ENCODE measurements at regions not wholly inside any gene's neighbourhood (a gene's known extent, or its start where the extent isn't known, plus 50 kb on each side); places are given as distances from the start of the nearest gene placed in this dataset.

DNA sequence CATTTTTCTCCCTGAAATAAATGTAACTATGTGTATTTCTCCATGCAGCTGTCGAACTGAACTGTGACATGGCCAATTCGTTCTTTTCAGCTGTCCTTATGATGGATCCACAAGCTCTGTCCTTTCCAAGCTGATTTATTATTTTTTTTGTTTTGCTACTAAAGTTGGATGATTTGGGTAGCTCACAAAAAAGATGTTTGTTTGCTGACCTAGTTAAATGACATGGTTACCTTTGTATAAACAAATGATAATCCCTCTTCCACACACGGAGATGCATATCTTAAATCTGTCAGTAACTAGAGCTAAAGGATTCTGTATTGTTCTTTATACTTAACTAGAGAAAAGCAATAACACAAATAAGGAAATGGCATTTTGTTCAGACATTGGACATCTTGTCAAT lies 884.3 kb upstream of the PCDH20 start:
- FAIRE-seq, result no peak

DNA sequence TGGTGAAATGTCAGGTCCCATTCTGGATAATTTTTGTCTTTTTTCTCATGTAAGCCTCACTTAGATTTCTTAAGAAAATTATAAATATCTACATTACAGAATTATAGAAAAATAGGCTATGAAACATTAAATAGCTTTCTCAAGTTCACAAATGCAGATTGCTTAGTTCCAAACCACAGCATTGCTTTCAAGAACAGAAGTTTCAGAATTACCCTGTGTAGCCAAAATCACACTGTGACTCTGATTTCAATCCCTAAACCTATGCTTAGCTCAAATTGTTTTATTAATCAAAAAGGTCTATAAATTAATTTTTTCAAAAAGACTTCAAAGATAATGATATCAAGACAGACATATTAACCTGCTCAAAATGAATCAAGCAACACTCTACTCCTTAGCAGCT lies 881.2 kb upstream of the PCDH20 start:
- no peak for TF ChIP-seq POLR2A (IDR thresholded peaks at IDR 0.05; ENCODE audit: low read depth, low read length)
- no peak for FAIRE-seq

More for the DNA sequence above, 884.3 kb upstream of the PCDH20 start:
- TF ChIP-seq POLR2A (IDR thresholded peaks at IDR 0.05; ENCODE audit: low read depth, low read length), result no peak
- DNase-seq (ENCODE audit: insufficient read length, low spot score), result no peak

DNA sequence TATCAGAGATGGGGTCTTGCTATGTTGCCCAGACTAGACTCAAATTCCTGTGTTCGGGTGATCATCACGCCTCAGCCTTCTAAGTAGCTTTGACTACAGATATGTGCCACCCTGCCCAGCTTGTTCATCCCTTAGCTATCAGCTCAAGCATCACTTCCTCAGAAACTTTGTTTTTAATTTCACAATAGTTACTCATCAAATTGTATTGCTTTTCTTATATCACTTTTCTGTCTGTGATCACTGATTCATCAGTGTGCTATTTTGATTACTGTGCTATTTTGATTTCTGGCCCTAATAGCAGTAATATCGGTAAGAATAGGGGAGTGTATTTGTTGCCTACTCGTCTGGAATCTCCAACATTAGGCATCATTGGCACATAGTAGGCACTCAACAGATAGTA lies 878.6 kb upstream of the PCDH20 start:
- no peak for DNase-seq (ENCODE audit: insufficient read length, low spot score)
- FAIRE-seq, result no peak
- no peak for TF ChIP-seq POLR2A (IDR thresholded peaks at IDR 0.05; ENCODE audit: low read depth, low read length)

More for the DNA sequence above, 881.2 kb upstream of the PCDH20 start:
- no peak for DNase-seq (ENCODE audit: insufficient read length, low spot score)

DNA sequence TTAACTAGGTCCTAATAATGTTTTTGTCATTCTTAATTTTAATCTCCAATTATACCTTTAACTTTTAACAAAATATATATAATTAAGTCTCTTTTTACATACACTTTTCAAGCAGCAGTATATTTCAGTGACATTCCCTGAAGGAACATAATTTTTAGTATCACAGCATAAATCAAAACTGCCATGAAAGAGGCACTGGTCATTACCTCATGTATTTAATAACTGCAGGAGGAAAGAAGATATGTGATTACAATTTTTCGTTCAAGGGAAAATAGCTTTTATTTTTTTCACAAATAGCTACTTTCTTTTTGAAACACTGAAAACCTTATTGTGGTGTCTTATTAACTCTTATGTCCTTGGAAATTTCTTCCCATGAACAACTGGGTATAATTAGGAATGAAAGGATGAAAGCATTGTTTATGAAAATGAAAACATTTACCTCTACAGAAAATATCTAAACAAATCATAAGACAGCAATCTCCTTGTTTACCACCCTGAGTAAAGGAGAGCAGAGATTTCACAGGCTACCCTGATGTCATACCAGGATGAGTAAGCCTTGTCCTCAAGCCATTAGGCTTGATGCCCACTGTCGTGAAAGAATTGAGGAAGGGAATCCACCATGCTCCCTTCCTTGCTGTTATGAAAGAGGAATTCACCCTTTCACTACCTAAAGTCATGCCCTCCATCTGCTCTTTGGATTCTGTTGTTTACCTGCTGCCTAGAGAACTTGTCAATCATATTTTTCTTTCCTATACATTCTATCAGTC lies 877.2 kb upstream of the PCDH20 start:
- no peak for TF ChIP-seq POLR2A (IDR thresholded peaks at IDR 0.05; ENCODE audit: low read depth, low read length)
- DNase-seq (ENCODE audit: insufficient read length, low spot score) (peak; percentile 2), FAIRE-seq (peak; percentile 23)

DNA sequence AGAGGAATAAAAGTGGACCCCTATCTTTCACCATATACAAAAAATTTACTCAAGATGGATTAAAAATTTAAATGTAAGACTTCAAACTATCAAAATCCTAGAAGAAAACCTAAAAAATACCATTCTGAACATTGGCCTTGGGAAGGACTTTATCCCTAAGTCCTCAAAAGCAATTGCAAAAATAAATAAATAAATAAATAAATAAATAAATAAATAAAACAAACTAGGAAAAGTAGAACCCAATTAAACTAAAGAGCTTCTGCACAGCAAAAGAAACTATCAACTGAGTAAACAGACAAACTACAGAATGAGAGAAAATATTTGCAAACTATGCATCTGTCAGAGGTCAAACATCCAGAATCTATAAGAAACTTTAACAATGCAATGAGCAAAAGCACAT lies 874.9 kb upstream of the PCDH20 start:
- no peak for TF ChIP-seq POLR2A (IDR thresholded peaks at IDR 0.05; ENCODE audit: low read depth, low read length)
- FAIRE-seq (no peak), DNase-seq (ENCODE audit: insufficient read length, low spot score) (no peak)

DNA sequence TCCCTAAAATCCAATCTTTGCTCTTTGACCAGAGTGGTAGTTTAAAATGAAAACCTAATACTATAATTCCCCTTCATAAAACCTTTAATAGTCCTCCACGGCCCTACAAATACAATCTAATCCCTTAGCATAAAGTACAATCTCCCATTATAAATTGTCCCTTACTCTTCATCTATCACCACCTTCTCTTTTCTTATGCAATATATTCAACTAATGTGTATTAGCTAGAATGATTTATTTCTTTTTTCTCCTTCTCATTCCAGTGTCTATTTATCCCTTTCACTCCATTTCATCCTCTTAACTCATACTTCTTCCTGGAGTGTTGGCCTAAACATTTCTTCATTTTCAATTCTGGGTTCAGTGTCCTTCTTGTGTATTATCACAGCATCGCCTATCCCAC lies 872.1 kb upstream of the PCDH20 start:
- FAIRE-seq (no peak), DNase-seq (ENCODE audit: insufficient read length, low spot score) (no peak)
- no peak for TF ChIP-seq POLR2A (IDR thresholded peaks at IDR 0.05; ENCODE audit: low read depth, low read length)

DNA sequence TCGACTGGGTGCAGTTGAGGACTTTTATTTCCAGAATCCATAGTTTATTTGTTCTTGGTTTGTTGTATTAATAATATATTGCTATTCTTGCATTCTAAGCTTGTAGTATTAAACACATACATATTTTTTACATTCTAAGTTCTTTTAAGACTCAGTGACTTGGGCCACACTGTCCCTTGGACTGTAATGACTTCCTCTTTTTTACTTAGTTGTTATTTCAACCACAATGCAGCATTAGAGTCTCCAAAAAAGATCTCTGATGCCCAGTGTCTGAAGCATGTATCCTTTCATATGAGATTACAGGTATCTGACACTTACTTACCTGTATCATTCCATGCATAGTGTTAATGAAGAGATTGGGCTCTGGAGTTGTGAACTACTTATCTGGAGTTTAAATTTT lies 864.9 kb upstream of the PCDH20 start:
- TF ChIP-seq POLR2A (IDR thresholded peaks at IDR 0.05; ENCODE audit: low read depth, low read length), result no peak
- DNase-seq (ENCODE audit: insufficient read length, low spot score) (no peak), FAIRE-seq (no peak)

DNA sequence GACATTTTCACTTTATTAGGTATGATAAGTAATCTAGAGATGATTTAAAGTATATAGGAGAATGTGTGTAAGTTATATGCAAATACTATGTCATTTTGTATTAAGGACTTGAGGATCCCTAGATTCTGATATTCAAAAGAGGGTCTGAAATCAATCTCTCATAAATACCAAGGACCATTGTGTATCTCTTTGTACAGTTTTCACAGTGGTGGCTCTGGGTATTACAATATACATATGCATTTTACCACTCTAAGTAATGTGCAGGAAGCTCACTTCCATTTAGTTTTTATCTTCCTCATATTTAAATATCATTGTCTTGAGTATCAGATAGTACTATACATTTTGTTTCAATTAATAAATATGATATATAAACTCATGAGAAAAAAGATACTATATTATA lies 862.6 kb upstream of the PCDH20 start:
- no peak for TF ChIP-seq POLR2A (IDR thresholded peaks at IDR 0.05; ENCODE audit: low read depth, low read length)
- FAIRE-seq, result no peak
- DNase-seq (ENCODE audit: insufficient read length, low spot score), result no peak

DNA sequence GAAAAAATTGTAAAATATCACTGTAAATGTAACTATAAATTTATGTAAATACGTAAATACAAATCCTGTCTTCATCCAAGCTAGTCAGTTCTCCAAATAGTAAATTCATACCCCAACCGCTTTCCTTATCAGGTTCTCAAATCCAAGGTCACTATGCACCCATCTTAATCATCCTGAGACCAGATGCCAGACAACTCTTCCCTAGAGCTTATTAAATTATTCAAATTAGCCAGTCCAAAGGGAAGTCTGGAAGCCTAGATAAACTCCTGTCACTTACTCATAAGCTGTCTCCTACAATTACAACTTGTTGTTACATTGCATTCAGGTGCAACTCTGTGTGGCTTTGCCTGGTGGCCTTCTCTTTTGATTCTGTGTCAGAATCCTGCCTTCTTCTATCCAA lies 836.1 kb upstream of the PCDH20 start:
- no peak for TF ChIP-seq POLR2A (IDR thresholded peaks at IDR 0.05; ENCODE audit: low read depth, low read length)
- DNase-seq (ENCODE audit: insufficient read length, low spot score) (no peak), FAIRE-seq (no peak)

DNA sequence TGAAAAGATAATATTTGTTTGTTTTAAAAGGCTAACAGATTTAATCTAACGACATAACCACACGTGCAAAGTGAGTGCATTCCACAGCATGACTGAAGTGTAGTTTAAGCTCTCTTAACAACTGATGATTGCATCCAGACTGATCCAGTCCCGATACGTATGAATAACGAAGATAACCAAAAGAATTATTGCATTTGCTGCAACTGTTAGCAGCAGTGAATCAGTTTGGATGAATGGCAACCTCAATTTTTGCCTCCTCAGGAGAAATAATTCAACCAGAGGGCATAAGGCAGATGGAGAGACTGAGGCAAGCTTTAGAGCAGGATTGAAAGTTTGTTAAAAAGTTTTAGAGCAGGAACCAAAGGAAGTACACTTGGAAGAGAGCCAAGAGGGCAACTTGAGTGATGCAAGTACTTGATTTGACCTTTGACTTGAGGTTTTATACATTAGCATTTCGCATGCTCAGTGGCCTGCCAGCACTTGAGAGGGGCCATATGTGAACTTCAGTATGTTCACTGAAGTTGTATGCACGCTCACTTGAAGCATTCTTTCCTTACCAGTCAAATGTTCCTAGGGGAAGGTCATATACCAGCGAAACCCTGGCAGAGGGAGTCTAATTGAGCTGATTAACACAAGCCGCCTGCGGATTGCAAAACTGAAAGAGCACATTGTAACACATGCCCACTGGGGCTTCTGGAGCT lies 835.0 kb upstream of the PCDH20 start:
- TF ChIP-seq POLR2A (IDR thresholded peaks at IDR 0.05; ENCODE audit: low read depth, low read length), result no peak
- FAIRE-seq (no peak), DNase-seq (ENCODE audit: insufficient read length, low spot score) (no peak)

DNA sequence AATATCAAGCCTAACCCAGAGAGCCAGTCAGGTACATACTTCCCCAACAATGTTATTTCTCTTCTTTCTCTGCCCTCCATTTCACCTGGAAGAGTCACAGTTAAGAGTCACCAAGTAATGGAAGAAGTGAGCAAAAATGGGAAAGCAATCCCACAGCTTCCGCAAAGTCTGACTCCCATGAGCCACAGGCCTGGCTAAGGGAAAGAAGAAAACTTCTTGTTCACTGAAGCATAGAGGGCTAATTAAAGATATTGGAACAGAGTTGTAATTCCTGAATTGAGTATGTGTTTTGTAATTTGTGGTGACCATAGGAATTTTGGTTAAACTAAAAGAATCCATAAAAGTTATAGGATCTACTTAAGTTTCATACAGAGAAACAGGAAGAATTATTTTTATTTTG lies 830.9 kb upstream of the PCDH20 start:
- FAIRE-seq (no peak), DNase-seq (ENCODE audit: insufficient read length, low spot score) (no peak)
- TF ChIP-seq POLR2A (IDR thresholded peaks at IDR 0.05; ENCODE audit: low read depth, low read length), result no peak

DNA sequence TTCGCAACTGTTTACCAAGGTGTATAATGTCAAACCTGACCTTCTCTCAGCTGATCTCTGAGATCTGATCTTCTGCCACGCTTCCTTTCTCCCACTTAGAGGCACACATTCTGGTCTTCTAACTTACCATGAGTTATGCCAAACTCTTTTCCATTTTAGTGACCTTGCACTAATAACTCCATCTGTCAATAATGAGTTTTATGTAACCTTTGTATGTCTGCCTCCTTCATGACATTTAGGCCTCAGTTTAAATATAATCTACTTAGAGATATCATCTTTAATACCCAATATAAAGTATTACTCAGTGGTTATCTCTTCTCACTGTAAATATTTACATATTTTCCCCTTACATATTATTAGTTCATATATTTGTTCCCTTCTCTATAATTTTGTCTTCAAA lies 827.5 kb upstream of the PCDH20 start:
- DNase-seq (ENCODE audit: insufficient read length, low spot score) (no peak), FAIRE-seq (no peak)
- TF ChIP-seq POLR2A (IDR thresholded peaks at IDR 0.05; ENCODE audit: low read depth, low read length), result no peak

DNA sequence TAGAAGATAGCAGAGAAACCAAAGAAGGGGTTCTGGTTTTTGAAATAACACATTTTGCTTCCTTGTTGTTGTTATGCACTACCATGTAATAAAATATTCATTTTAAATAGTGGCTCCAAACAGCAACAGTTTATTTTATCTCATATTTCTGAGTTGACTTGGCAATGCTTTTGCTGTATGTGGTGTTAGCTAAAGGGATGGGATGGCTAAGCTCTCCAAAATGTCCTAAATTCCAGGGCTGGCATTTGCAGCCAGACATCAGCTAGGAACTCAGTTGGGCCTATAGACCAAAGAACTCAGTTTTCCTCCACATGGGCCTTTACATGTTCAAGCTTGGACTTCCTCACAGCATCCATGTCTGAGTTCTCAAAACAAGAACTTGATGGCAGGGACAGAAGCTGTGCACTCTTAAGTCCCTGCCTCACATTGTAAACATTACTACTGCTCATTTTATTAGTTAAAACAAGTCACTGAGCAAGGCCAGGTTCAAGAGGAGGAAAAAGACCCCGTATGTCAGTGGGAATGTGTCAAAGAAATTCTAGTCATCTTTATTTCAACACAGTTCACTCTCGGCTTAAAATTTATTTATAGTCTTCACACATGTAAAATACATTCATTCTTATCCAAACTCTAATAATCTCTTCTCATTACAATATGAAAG lies 819.3 kb upstream of the PCDH20 start:
- no peak for FAIRE-seq
- no peak for TF ChIP-seq POLR2A (IDR thresholded peaks at IDR 0.05; ENCODE audit: low read depth, low read length)
- no peak for DNase-seq (ENCODE audit: insufficient read length, low spot score)

DNA sequence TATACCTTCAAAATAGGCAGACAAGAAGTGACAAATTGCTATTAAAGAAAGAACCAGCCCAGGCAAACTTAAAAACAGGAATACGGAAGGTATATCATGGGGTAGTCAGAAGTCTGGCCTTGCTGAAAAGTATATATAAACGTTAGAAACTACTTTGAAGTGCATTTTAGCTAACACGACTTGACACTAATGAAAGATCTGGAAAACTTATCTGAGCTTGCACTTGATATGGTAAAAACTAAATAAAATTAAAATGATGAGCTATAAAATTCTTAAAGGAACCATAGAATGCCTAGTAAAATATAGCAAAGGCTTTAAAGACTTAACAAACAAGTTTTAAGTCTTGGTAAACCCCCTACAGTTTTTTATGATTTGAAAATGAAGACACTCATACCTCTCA lies 795.3 kb upstream of the PCDH20 start:
- DNase-seq (ENCODE audit: insufficient read length, low spot score) (no peak), FAIRE-seq (no peak)

DNA sequence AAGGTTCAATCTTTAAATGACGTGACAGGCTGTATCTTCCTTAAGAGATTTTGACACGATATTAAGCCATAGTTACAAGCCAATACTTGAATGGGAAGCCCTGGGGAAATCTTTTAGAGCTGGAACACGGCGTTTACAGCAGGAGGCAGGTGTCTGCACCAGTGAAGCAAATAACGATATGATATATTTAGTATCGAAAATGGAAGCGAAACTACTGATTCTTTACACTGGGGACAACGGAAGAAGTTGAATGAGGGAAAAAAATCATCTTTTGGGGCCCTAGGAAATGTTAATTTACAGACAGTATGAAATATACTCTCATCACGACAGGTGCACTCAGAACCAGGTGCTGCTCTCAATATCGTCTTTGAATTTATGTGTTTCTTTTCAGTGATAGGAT lies 793.9 kb upstream of the PCDH20 start:
- FAIRE-seq, result peak; percentile 20
- DNase-seq (ENCODE audit: insufficient read length, low spot score), result no peak
- TF ChIP-seq POLR2A (IDR thresholded peaks at IDR 0.05; ENCODE audit: low read depth, low read length), result no peak

More for the DNA sequence above, 795.3 kb upstream of the PCDH20 start:
- TF ChIP-seq POLR2A (IDR thresholded peaks at IDR 0.05; ENCODE audit: low read depth, low read length), result no peak

Measured in H54 (cell line).